Stomach (tissue), 4 donors: ENCODE measurements at regions not wholly inside any gene's neighbourhood (a gene's known extent, or its start where the extent isn't known, plus 50 kb on each side); places are given as distances from the start of the nearest gene placed in this dataset.

Experiments used
- CTCF ChIP-seq, 7 experiments: fragments of 450-650 bp in 4 of 7; fragments of 200-600 bp in 3 of 7; sonication (generic) in 3 of 7; IDR thresholded peaks; one replicate each; pipeline ENCODE4 v1.5.1; 2016 to 2019; ENCODE audit warnings: antibody characterized with exemption in 7 of 7, control low read depth in 2 of 7, mild to moderate bottlenecking in 1 of 7
- EP300 ChIP-seq: sonication (generic); formaldehyde crosslinking; IDR thresholded peaks from one replicate; pipeline ENCODE4 v1.6.1; 2017; ENCODE audit warnings: antibody characterized with exemption
- POLR2A ChIP-seq, 4 donors: fragments of 450-650 bp; IDR thresholded peaks; one replicate each; pipeline ENCODE4 v1.6.1; 2016; ENCODE audit warnings: antibody characterized with exemption in 4 of 4, control low read depth in 2 of 4, mild to moderate bottlenecking in 1 of 4, moderate library complexity in 1 of 4

GRCh38 chr2:61619561-61619960 is 81.4 kb upstream of the XPO1 start:
- TF ChIP-seq CTCF (IDR thresholded peaks at IDR 0.05), result no peak
- TF ChIP-seq POLR2A (IDR thresholded peaks at IDR 0.05), result no peak
- TF ChIP-seq EP300, result no peak
